ENCODE measurements at regions not wholly inside any gene's neighbourhood (a gene's known extent, or its start where the extent isn't known, plus 50 kb on each side); places are given as distances from the start of the nearest gene placed in this dataset.
A peak's percentile ranks its signal among the peaks of the same experiment; 100 is the strongest.

DNA sequence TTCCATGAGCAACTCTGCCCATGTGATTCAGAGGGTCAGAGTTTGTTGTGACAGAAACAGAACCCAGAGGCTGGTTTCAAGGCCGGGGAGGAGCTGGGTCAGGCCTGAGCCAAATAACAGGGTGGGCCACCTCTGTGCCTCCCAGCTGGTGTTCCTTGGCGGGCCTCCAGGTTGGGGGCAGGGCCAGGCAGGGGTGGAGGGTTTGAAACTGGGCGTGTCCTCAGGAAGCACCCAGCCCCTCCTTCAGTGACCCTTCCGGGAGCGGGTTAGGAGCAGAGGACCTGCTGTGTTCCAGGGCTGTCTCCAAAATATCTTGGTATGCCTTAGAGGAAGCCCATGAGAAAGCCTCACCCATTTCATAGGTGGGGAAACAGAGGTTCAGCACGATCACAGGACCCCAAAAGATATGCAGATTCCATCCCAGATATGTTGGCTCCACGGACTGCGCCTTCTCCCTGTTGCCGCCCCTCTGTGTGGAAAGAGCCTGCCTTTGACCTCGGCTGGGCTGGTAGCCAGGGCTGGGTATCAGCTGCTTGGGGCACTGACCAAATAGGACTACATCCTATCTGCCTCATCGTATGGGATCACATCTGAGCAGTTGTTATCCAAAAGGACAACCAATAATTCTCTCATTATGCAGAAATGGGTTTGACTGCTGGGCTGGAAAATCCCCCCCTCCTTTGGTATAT is 74.8 kb upstream of the GLI2 start:
- peaks cover 0 to 6% (median 0%) of the 10 kb centered on the region in 3 donors for H3K9me3 ChIP-seq (ENCODE audit: control insufficient read depth in 2 of 3, insufficient read depth in 1 of 3, low read length in 3 of 3)
- intact Hi-C loops (cut with DNase I), result no loop called here
- H3K4me3 ChIP-seq (ENCODE audit: low read length in 3 of 3), result no peak overlapping the region
- DNase-seq (peak in 1 of 5 donors; percentile 31), FAIRE-seq (no peak)
- peaks cover 2% of the 10 kb centered on the region for H3K27me3 ChIP-seq (ENCODE audit: control insufficient read depth, insufficient read depth, low read length)
- TF ChIP-seq, protein P1, sequence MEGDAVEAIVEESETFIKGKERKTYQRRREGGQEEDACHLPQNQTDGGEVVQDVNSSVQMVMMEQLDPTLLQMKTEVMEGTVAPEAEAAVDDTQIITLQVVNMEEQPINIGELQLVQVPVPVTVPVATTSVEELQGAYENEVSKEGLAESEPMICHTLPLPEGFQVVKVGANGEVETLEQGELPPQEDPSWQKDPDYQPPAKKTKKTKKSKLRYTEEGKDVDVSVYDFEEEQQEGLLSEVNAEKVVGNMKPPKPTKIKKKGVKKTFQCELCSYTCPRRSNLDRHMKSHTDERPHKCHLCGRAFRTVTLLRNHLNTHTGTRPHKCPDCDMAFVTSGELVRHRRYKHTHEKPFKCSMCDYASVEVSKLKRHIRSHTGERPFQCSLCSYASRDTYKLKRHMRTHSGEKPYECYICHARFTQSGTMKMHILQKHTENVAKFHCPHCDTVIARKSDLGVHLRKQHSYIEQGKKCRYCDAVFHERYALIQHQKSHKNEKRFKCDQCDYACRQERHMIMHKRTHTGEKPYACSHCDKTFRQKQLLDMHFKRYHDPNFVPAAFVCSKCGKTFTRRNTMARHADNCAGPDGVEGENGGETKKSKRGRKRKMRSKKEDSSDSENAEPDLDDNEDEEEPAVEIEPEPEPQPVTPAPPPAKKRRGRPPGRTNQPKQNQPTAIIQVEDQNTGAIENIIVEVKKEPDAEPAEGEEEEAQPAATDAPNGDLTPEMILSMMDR (IDR thresholded peaks at IDR 0.05; ENCODE audit: borderline replicate concordance, extremely low read depth, insufficient read depth), result no peak
- no peaks in the 10 kb centered on the region for H3K36me3 ChIP-seq (ENCODE audit: control insufficient read depth in 2 of 3, insufficient read depth in 3 of 3, low read length in 3 of 3)
- H3K27ac ChIP-seq (ENCODE audit: low read depth in 2 of 2, low read length in 2 of 2), result no peak overlapping the region
- no peaks in the 10 kb centered on the region for H3K4me1 ChIP-seq (ENCODE audit: control insufficient read depth in 2 of 3, insufficient read depth in 2 of 3, low read depth in 1 of 3, low read length in 3 of 3)
- H3K9ac ChIP-seq (ENCODE audit: low read length in 3 of 3), result no peak overlapping the region

DNA sequence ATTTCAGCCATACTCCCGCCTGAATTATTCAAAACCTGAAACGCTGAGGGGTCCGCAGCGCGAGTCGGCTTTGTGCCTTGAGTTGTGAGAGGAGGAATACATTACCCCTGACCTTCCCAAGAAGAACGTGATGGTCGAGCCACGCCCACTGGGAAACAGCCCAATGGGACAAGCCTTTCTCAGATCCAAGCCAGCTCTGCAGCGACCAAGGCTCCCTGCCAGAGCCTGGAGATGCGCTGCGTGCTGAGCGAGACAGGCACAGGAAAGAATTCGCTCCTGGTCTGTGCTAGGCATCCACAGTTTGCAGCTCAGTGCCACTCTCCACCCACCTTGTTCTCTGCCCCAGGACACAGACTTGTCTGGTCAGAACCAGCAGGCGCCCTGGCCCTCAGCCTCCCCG is 74.1 kb upstream of the GLI2 start:
- FAIRE-seq (no peak), DNase-seq (peak; percentile 43 to 85 (median 55))
- intact Hi-C loops (cut with DNase I), result no loop called here
- peaks cover 2% of the 10 kb centered on the region for H3K27me3 ChIP-seq (ENCODE audit: control insufficient read depth, insufficient read depth, low read length)
- H3K9me3 ChIP-seq (ENCODE audit: control insufficient read depth in 2 of 3, insufficient read depth in 1 of 3, low read length in 3 of 3), result peaks cover 0 to 8% (median 2%) of the 10 kb centered on the region in 3 donors
- no peaks in the 10 kb centered on the region for H3K4me1 ChIP-seq (ENCODE audit: control insufficient read depth in 2 of 3, insufficient read depth in 2 of 3, low read depth in 1 of 3, low read length in 3 of 3)
- no peaks in the 10 kb centered on the region for H3K36me3 ChIP-seq (ENCODE audit: control insufficient read depth in 2 of 3, insufficient read depth in 3 of 3, low read length in 3 of 3)
- TF ChIP-seq, protein P1 (IDR thresholded peaks at IDR 0.05; ENCODE audit: borderline replicate concordance, extremely low read depth, insufficient read depth), result no peak
- no peak overlapping the region for H3K4me3 ChIP-seq (ENCODE audit: low read length in 3 of 3)
- H3K27ac ChIP-seq (ENCODE audit: low read depth in 2 of 2, low read length in 2 of 2), result no peak overlapping the region
- H3K9ac ChIP-seq (ENCODE audit: low read length in 3 of 3), result no peak overlapping the region

DNA sequence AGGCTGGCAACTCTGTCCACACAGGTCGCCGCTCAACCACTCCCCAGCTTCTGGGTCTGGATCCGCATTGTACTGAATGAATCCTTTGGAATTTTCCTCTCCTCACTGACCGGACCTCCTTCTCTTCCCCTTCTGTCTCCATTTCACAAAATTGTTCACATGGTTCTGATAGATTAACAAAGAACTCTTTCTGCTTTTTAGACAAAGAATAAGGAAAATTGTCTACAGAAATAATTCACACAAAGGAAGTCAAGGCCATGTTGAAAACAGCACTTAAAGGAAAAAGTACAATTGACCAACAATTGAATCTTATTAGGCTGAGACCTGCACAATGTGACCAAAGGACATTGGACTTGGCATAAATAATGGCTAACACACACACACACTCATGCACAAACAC is 73.6 kb upstream of the GLI2 start:
- Histone ChIP-seq H3K9ac (ENCODE audit: low read length in 3 of 3) (no peak overlapping the region), H3K27me3 (ENCODE audit: control insufficient read depth, insufficient read depth, low read length) (peaks cover 2% of the 10 kb centered on the region), H3K9me3 (ENCODE audit: control insufficient read depth in 2 of 3, insufficient read depth in 1 of 3, low read length in 3 of 3) (peaks cover 0 to 10% (median 3%) of the 10 kb centered on the region in 3 donors), H3K36me3 (ENCODE audit: control insufficient read depth in 2 of 3, insufficient read depth in 3 of 3, low read length in 3 of 3) (no peaks in the 10 kb centered on the region), H3K27ac (ENCODE audit: low read depth in 2 of 2, low read length in 2 of 2) (no peak overlapping the region), H3K4me3 (ENCODE audit: low read length in 3 of 3) (no peak overlapping the region), H3K4me1 (ENCODE audit: control insufficient read depth in 2 of 3, insufficient read depth in 2 of 3, low read depth in 1 of 3, low read length in 3 of 3) (no peaks in the 10 kb centered on the region)
- TF ChIP-seq, protein P1 (IDR thresholded peaks at IDR 0.05; ENCODE audit: borderline replicate concordance, extremely low read depth, insufficient read depth), result no peak
- FAIRE-seq (no peak), DNase-seq (no peak)
- intact Hi-C loops (cut with DNase I), result no loop called here

All from kidney (tissue), 13 donors.